Ecto neural progenitor cell (in vitro differentiated cells): ENCODE measurements at regions not wholly inside any gene's neighbourhood (a gene's known extent, or its start where the extent isn't known, plus 50 kb on each side); places are given as distances from the start of the nearest gene placed in this dataset.
A peak's percentile ranks its signal among the peaks of the same experiment; 100 is the strongest.
"Not testable (repeated sequence)": the region's sequence is repeated elsewhere in the genome, so short reads cannot be mapped to it uniquely, and the experiment has no call there.

Experiments used
- DNase-seq: peaks from one replicate; pipeline ENCODE4 v3.0.0-alpha.2; 2018; ENCODE audit warnings: low spot score

DNA sequence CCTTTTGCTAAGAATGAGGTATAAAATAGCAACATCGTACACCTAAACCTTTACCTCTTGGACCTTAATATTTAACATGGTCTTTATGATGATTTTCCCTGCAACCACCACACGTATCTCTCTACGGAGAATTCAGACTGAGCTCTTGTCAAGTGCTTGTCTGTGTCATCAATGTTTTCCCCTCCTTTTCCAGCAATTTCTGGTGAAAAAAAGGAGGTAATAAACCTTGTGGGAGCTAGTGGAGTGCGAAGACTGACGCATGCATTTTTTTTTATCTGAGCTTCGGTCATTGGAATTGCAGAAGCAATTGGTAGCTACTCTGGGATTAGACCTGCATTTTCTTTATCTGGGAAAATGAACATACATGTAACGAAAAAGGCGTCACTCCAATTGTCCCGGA is 527.6 kb downstream of the TMEM114 start:
- no peak for DNase-seq

GRCh38 chr16:8055761-8056160 is 534.5 kb downstream of the TMEM114 start:
- no peak for DNase-seq

GRCh38 chr16:8053437-8053836 is 536.9 kb downstream of the TMEM114 start:
- no peak for DNase-seq

- DNase-seq = no peak
Measured at GRCh38 chr16:8048433-8048832, 541.9 kb downstream of the TMEM114 start.

- DNase-seq = no peak
Measured at GRCh38 chr16:8047736-8048135, 542.6 kb downstream of the TMEM114 start.

- no peak for DNase-seq
Measured at GRCh38 chr16:8044796-8045195, 545.5 kb downstream of the TMEM114 start.

DNA sequence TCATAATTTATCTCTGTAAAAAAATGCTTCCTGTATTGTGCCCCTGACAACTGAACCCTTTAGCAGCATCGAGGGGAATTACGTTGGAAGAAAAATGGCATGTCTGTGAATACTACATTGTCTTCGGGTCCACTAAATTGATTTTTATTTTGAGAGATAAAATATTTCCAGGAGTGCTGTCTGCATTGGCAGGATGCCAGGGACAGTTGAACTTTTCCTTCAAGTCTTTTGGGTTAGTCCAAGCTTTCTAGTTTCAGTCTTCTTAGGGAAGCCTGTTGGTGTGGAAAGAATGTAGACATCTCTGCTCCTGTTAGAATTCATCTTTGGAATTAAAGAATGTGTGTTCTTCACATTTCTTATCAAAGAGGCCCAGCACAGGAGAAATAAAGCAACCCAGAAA is 557.9 kb downstream of the TMEM114 start:
- DNase-seq = no peak

DNA sequence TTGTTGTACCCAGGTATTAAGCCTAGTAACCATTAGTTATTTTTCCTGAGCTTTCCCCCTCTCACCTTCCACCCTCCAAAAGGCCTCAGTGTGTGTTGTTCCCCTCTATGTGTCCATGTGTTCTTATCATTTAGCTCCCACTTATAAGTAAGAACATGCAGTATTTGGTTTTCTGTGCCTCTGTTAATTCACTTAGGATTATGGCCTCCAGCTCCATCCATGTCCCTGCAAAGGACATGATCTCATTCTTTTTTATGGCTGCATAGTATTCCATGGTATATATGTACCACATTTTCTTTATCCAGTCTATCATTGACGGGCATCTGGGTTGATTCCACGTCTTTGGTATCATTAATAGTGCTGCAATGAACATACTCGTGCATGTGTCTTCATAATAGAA is 560.3 kb downstream of the TMEM114 start:
- not testable (repeated sequence) for DNase-seq

DNA sequence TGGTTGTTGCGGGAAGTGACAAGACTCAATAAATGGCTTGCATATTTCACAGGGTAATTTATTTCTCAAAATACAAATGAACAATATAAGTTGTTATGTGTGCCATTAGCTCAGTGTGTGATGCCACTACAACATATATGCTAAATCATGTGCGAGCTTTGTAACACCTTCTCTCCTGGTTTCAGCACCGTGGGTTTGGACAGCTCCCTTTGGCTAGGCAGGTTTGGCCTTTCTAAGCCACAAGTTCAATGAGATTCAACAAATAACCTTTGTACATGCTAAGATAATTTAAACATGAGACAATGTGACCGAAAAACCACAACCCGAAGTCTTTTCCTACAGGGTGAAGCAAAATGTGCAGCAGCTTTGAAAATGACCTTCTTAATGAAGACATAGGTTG is 563.9 kb downstream of the TMEM114 start:
- peak; percentile 51 for DNase-seq

DNA sequence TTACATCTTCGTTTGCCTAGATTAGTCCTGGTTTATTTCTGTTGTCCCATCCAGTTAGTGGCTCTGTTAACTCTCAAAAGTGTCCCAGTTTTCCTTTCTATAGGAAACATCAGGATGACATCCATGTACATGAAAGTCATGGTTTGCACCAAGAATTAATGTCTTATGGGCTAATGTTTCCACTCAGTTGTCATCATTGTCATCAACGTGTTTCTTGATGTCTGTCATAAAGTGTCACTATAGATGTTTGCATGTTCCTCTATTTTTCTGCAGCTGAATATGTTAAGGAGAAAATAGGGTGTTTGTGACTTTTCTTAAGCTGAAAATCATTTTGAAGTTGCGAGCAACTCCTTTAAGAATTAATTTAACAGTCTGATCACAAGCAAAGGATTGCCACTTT is 567.0 kb downstream of the TMEM114 start:
- no peak for DNase-seq

DNA sequence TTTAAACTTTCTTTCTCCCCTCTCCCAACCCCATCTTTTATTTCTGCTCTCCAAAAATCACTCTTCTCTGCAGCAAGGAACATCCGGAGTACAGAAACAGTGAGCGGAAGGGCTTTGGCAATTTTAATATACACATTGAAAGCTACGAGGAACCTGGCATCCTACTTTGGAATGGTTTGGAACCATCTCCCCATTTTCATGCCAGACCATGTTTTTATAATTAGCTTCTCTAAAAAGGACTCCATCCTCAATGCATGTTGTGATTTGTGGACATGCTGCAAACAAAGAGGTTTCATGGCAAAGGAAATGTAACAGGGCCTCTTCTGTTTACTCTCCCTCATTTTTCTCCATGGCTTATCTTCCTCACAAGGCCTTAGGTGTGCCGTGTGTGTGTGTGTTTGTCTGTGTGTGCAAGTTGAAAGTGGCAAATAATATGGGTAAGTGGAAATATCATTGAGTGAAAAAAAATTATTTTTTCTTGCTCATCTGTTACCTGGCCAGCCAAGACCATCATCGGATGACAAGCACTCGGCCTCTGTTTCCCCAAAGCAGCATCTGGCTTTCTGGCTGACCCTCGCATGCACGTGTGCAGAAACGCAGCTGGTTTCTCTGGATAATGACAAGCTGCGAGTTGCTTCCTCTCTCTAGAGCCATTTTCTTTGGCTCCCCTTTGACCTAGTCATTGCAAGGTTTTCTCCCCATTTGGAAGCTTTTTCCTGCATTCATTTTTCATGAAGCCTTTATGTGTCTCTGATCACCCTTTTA is 585.0 kb downstream of the TMEM114 start:
- no peak for DNase-seq

DNA sequence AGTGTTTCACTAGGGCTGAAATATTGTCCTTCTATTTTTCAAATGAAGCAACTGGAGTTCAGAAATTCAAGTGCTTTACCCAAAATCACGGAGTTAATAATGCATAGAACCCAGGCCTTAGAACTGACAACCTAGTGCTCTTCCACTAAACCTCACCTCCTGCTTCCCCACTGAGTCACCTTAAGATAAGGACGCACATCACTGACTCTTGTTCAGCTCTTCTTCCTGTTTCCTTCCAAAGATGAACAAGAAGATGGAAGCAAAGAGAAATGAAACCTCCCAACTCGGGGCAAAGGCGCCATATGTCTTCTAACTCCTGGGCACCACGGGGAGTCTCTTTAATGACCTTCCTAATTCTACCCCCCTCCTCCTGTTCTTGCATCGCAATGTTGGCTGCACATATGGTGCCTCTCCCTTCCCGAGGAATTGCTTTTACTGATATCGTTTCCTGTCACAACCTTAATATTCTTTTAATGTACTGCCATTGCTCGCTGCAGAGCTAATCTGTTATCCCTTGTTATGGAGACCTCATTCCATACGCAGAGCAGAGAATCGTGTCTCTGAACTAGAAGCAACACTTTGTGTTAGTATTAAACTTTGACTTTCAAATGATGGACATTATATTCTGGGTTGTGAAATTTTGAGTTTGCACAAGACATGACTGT is 591.4 kb downstream of the TMEM114 start:
- DNase-seq = no peak

GRCh38 chr16:7997966-7998365 is 592.3 kb downstream of the TMEM114 start:
- no peak for DNase-seq

DNA sequence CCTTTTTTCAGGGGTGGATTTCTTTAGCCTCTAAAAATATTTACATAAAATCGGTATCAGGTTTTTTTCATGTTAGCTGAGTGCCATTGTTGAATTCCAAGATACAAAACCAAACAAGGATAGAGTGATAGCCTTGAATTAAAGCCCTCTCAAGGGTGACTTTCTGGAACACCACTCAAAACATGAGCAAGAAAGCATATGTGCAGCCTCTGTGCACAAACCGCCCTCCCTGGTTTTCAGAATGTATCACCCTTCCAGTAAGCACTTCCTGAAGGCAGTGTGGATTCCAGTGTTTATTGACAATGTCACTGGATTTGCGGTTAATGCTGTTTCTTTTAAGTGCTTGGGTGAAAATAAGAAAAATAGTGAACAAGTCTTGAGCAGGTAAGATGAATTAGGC is 597.7 kb downstream of the TMEM114 start:
- DNase-seq = no peak

DNA sequence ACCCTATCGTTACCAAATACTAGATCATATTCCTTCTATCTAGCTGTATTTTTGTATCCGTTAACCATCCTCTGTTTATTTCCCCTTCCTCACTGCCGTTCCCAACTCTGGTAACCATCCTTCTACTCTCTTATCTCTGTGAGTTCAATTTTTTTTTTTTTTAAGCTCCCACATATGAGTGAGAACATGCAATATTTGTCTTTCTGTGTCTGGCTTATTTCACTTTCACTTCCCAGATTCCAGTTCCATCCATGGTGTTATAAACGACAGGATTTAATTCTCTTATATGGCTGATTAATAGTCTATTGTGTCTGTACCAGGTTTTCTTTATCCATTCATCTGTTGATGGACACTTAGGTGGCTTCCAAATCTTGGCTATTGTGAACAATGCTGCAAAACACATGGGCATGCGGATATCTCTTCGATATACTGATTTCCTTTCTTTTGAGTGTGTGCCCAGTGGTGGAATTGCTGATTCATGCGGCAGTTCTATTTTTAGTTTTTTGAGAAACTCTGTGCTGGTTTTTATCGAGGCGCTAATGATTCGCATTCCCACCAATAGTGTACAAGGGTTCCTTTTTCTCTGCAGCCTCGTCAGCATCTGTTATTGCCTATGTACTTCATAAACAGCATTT is 599.6 kb downstream of the TMEM114 start:
- DNase-seq = no peak

- DNase-seq = no peak
Measured at GRCh38 chr16:7983676-7984075, 606.6 kb downstream of the TMEM114 start.

GRCh38 chr16:7980133-7980483 is 610.2 kb downstream of the TMEM114 start:
- no peak for DNase-seq

GRCh38 chr16:7979448-7980132 is 610.7 kb downstream of the TMEM114 start:
- no peak for DNase-seq

GRCh38 chr16:7976563-7976962 is 613.7 kb downstream of the TMEM114 start:
- no peak for DNase-seq

- DNase-seq = no peak
Measured at GRCh38 chr16:7976125-7976524, 614.2 kb downstream of the TMEM114 start.

GRCh38 chr16:7967996-7968509 is 622.3 kb downstream of the TMEM114 start:
- no peak for DNase-seq

DNA sequence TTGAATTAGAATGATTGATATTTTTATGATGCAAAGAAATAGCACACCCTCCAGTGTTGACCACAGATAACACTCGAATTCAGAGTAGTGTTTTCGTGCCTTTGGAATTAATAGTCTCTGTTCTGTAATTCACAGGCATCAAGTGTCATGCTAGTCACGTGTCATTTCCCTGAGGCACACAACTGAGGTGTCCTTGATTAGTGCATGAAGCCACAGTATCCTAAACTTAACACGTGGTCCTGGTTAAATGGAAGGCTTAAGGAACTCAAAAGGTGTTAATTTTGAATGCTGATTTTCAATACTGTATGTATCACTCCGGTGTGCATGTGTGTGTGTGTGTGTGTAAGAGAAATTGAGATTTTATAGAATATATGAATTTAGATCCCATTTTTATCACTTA is 625.6 kb downstream of the TMEM114 start:
- no peak for DNase-seq

GRCh38 chr16:7964167-7964566 is 626.1 kb downstream of the TMEM114 start:
- DNase-seq = no peak
